GM12878 (cell line): ENCODE measurements at regions not wholly inside any gene's neighbourhood (a gene's known extent, or its start where the extent isn't known, plus 50 kb on each side); places are given as distances from the start of the nearest gene placed in this dataset.

Source experiments
- ATAC-seq: fragments of 200-7000 bp; cut with Tn5 transposase; 3 replicates; pipeline ENCODE4 v1.9.1; 2020; ENCODE audit warnings: mild to moderate bottlenecking, moderate library complexity
- BruUV-seq: library from RNA; stranded (reverse); fragments of 400-500 nt; replicated peaks from 2 replicates; lab custom pipeline; 2021; lab: Mats Ljungman, UMichigan
- CTCF ChIA-PET: fragments of 300-600 bp; sonication (Branson Sonifier 250); formaldehyde crosslinking; extraction: SDS; loops from one replicate; lab custom pipeline; 2021; ENCODE audit warnings: inconsistent platforms; lab: Yijun Ruan, JAX
- POLR2A ChIA-PET: fragments of 350-600 bp; formaldehyde crosslinking; extraction: SDS; loops from one replicate; lab custom pipeline; 2021; ENCODE audit warnings: inconsistent platforms; lab: Charles Lee
- RAD21 ChIA-PET: fragments of 300-600 bp; sonication (Branson Sonifier 250); formaldehyde crosslinking; loops from one replicate; lab custom pipeline; 2023; ENCODE audit warnings: antibody characterized with exemption; ENCODE audit not compliant: unreplicated experiment; lab: Charles Lee
- SMC1A ChIA-PET: fragments of 300-600 bp; sonication (Branson Sonifier 250); formaldehyde crosslinking; loops from one replicate; lab custom pipeline; 2023; ENCODE audit not compliant: unreplicated experiment, uncharacterized antibody; lab: Charles Lee
- DNase-seq: peaks from one replicate; pipeline ENCODE4 v3.0.0-alpha.2; 2011; ENCODE audit warnings: low read depth, low spot score
- FAIRE-seq: peaks from 3 replicates; lab custom pipeline; 2011; peaks lifted over from hg19 to GRCh38; lab: Jason Lieb, UNC
- H2AFZ ChIP-seq: 2 replicates; pipeline ENCODE4 v1.6.0; 2011; ENCODE audit warnings: low read depth, low read length, control low read depth; ENCODE audit not compliant: control insufficient read depth
- H3K27ac ChIP-seq: 2 replicates; pipeline ENCODE4 v1.5.1; 2011; ENCODE audit warnings: control low read depth; ENCODE audit not compliant: control insufficient read depth, insufficient read depth
- H3K27me3 ChIP-seq, 2 experiments: replicated peaks in 1 of 2; 2 replicates each; pipeline versions ENCODE4 v1.6.0 to v1.6.1; 2011; ENCODE audit warnings: low read length in 1 of 2; ENCODE audit not compliant: control insufficient read depth in 2 of 2, insufficient read depth in 2 of 2
- H3K36me3 ChIP-seq, 2 experiments: 2 replicates each; pipeline ENCODE4 v1.5.1; 2011; ENCODE audit warnings: low read length in 1 of 2; ENCODE audit not compliant: control insufficient read depth in 2 of 2, insufficient read depth in 2 of 2
- H3K4me1 ChIP-seq: 2 replicates; pipeline ENCODE4 v1.6.1; 2011; ENCODE audit warnings: mild to moderate bottlenecking, low read length, moderate library complexity, mixed read lengths; ENCODE audit not compliant: control insufficient read depth, insufficient read depth
- H3K4me2 ChIP-seq: 2 replicates; pipeline ENCODE4 v1.6.0; 2011; ENCODE audit warnings: control low read depth; ENCODE audit not compliant: control insufficient read depth, insufficient read depth
- H3K4me3 ChIP-seq: fragments of 200-600 bp; sonication (generic); 2 replicates; pipeline ENCODE4 v1.5.1; 2016
- H3K79me2 ChIP-seq: 2 replicates; pipeline ENCODE4 v1.6.0; 2011; ENCODE audit warnings: low read length; ENCODE audit not compliant: control insufficient read depth, insufficient read depth
- H3K9ac ChIP-seq: 2 replicates; pipeline ENCODE4 v1.8.0; 2011; ENCODE audit warnings: low read length, control low read depth, mixed read lengths; ENCODE audit not compliant: control insufficient read depth, insufficient read depth
- H3K9me3 ChIP-seq: replicated peaks from 3 replicates; pipeline ENCODE4 v1.5.1; 2011; ENCODE audit warnings: mild to moderate bottlenecking, low read length; ENCODE audit not compliant: control insufficient read depth, insufficient read depth
- H4K20me1 ChIP-seq: 2 replicates; pipeline ENCODE4 v1.6.0; 2011; ENCODE audit not compliant: control insufficient read depth, insufficient read depth
- BHLHE40 ChIP-seq, 2 experiments: fragments of 450-650 bp in 1 of 2; IDR thresholded peaks; 2 replicates each; pipeline ENCODE4 v1.6.1; 2011 to 2017; ENCODE audit warnings: low read depth in 2 of 2, borderline replicate concordance in 1 of 2, improper control_type of control experiment in 1 of 2, low read length in 1 of 2, mild to moderate bottlenecking in 1 of 2
- ETV6 ChIP-seq, 2 experiments: fragments of 450-650 bp in 1 of 2; IDR thresholded peaks in 1 of 2; conservative IDR thresholded peaks in 1 of 2; 2 replicates each; pipeline ENCODE4 v1.6.1; 2014; ENCODE audit warnings: antibody characterized with exemption in 1 of 2, borderline replicate concordance in 1 of 2, low read depth in 1 of 2, mild to moderate bottlenecking in 1 of 2, moderate library complexity in 1 of 2
- MAX ChIP-seq: IDR thresholded peaks from 2 replicates; pipeline ENCODE4 v1.6.1; 2012; ENCODE audit warnings: low read depth, low read length, improper control_type of control experiment
- MEF2B ChIP-seq: fragments of 450-650 bp; IDR thresholded peaks from 2 replicates; pipeline ENCODE4 v1.6.1; 2018; ENCODE audit warnings: mild to moderate bottlenecking, moderate library complexity; ENCODE audit not compliant: partially characterized antibody, poor library complexity, severe bottlenecking
- NR2F1 ChIP-seq: fragments of 450-650 bp; conservative IDR thresholded peaks from 2 replicates; pipeline ENCODE4 v1.6.1; 2017; ENCODE audit warnings: mild to moderate bottlenecking
- POLR2AphosphoS2 ChIP-seq: IDR thresholded peaks from 2 replicates; pipeline ENCODE4 v1.6.1; 2011; ENCODE audit warnings: low read depth, mild to moderate bottlenecking, low read length, improper control_type of control experiment, moderate library complexity
- WGBS: methylation state at CpG from one replicate; pipeline ENCODE4 v1.1.6; 2016; ENCODE audit warnings: low lambda C conversion rate; ENCODE audit not compliant: insufficient replicate concordance, insufficient coverage; ENCODE audit errors: missing lambda C conversion rate; 5-methylcytosine and 5-hydroxymethylcytosine counted together
- in situ Hi-C: fragments of 300-500 bp; cut with MboI; formaldehyde crosslinking; loops from 9 replicates; pipeline ENCODE4 v1.14.3; 2018; ENCODE audit warnings: mixed read lengths
- intact Hi-C: fragments of 100-400 bp; cut with micrococcal nuclease; formaldehyde crosslinking; loops from one replicate; pipeline ENCODE4 v1.14.2; 2022; ENCODE audit not compliant: unreplicated experiment

GRCh38 chr1:235023711-235024439 is 104.8 kb downstream of the TOMM20 start:
- H3K36me3 ChIP-seq = no peaks in the 10 kb centered on the region
- peak; percentile 56 for ATAC-seq
- peaks cover 40% of the 10 kb centered on the region for H3K4me1 ChIP-seq
- H3K4me3 ChIP-seq = no peak overlapping the region
- H3K79me2 ChIP-seq = no peaks in the 10 kb centered on the region
- intact Hi-C loops = no loop called here
- no peaks in the 10 kb centered on the region for H3K27me3 ChIP-seq
- no peak for DNase-seq
- no peaks in the 10 kb centered on the region for H4K20me1 ChIP-seq
- no peak overlapping the region for H3K9ac ChIP-seq
- peak overlapping the region; percentile 75 for H3K27ac ChIP-seq
- 54% methylated on average over 10 of the region's 10 CpGs for WGBS
- TF ChIP-seq POLR2AphosphoS2 (no peak), ETV6 (conservative IDR thresholded peaks at IDR 0.05 in 1 of 2, IDR thresholded peaks at IDR 0.05 in 1 of 2; ENCODE audit: borderline replicate concordance in 1 of 2, low read depth in 1 of 2) (no peak), NR2F1 (0 out of 2 replicates have a peak, but pooled peaks have one; percentile 5), BHLHE40 (IDR thresholded peaks at IDR 0.05; ENCODE audit: borderline replicate concordance in 1 of 2, low read depth in 2 of 2, low read length in 1 of 2) (peak in 1 of 2 experiments; percentile 1; a peak in 1 of 4 replicates), MEF2B (peak; percentile 5), MAX (peak; percentile 25; the same call in 1 of the 2 replicates)
- TF ChIP-seq, all 136 proteins: peak for 4
- TSS peak; percentile 92 for BruUV-seq
- ChIA-PET SMC1A (interaction anchor here (0.6 to 11.0 kb wide), 23 partner anchors 8 to 524 kb away, joined by 3 to 125 read pairs (median 5); no protein-coding TSS in a partner anchor), POLR2A (interaction anchor here (0.7 to 2.3 kb wide), 5 partner anchors 8 to 53 kb away, joined by 3 to 17 read pairs (median 9); no protein-coding TSS in a partner anchor), RAD21 (interaction anchor here (0.6 to 4.0 kb wide), 14 partner anchors 8 to 411 kb away, joined by 3 to 31 read pairs (median 5); no protein-coding TSS in a partner anchor), CTCF (interaction anchor here (0.8 to 2.9 kb wide), 10 partner anchors 8 to 537 kb away, joined by 3 to 13 read pairs (median 4); no protein-coding TSS in a partner anchor)
- peak; percentile 41 for FAIRE-seq
- in situ Hi-C loops = loop anchor here (5.0 kb wide), 1 partner anchor 48 kb away; no protein-coding TSS in a partner anchor
- no peak overlapping the region for H2AFZ ChIP-seq
- H3K4me2 ChIP-seq = peak overlapping the region; percentile 52
- peaks cover 4% of the 10 kb centered on the region; the same call in 2 of the 3 replicates for H3K9me3 ChIP-seq
